CD8-positive, alpha-beta memory T cell (primary cell): ENCODE measurements at regions not wholly inside any gene's neighbourhood (a gene's known extent, or its start where the extent isn't known, plus 50 kb on each side); places are given as distances from the start of the nearest gene placed in this dataset.

Experiments
- CTCF ChIA-PET: fragments of 350-600 bp; sonication (Branson Sonifier 250); formaldehyde crosslinking; loops from one replicate; lab custom pipeline; 2021; ENCODE audit warnings: antibody characterized with exemption; lab: Charles Lee
- POLR2A ChIA-PET: fragments of 350-600 bp; sonication (Branson Sonifier 250); formaldehyde crosslinking; loops from one replicate; lab custom pipeline; 2021; ENCODE audit warnings: antibody characterized with exemption; lab: Charles Lee
- DNase-seq, 5 donors: peaks; one replicate each; pipeline versions ENCODE4 v3.0.0 to v3.0.0-alpha.2; 2020 to 2022; ENCODE audit warnings: mixed read lengths in 1 of 5
- H3K27ac ChIP-seq: one replicate; pipeline ENCODE4 v1.7.0; 2013; ENCODE audit warnings: low read depth, mild to moderate bottlenecking, low read length, moderate library complexity
- H3K27me3 ChIP-seq: 2 replicates; pipeline ENCODE4 v1.7.0; 2013; ENCODE audit warnings: low read length, mild to moderate bottlenecking; ENCODE audit not compliant: insufficient read depth, poor library complexity, severe bottlenecking
- H3K36me3 ChIP-seq: 2 replicates; pipeline ENCODE4 v1.7.0; 2013; ENCODE audit warnings: mild to moderate bottlenecking, low read length, moderate library complexity; ENCODE audit not compliant: insufficient read depth
- H3K4me1 ChIP-seq: 2 replicates; pipeline ENCODE4 v1.7.0; 2013; ENCODE audit warnings: mild to moderate bottlenecking, low read length, moderate library complexity; ENCODE audit not compliant: insufficient read depth
- H3K4me3 ChIP-seq: 2 replicates; pipeline ENCODE4 v1.7.0; 2013; ENCODE audit warnings: mild to moderate bottlenecking, low read length
- H3K9me3 ChIP-seq: 2 replicates; pipeline ENCODE4 v1.7.0; 2013; ENCODE audit warnings: mild to moderate bottlenecking, low read length
- H3K27ac Mint-ChIP-seq, 8 donors: one replicate each; pipeline ENCODE4 v1.8.0; 2020 to 2021; ENCODE audit warnings: mixed read lengths in 8 of 8, mild to moderate bottlenecking in 6 of 8, inconsistent platforms in 3 of 8, moderate library complexity in 3 of 8
- H3K27me3 Mint-ChIP-seq, 2 donors: one replicate each; pipeline ENCODE4 v1.8.0; 2020 to 2021; ENCODE audit warnings: mixed read lengths in 2 of 2, mild to moderate bottlenecking in 1 of 2, moderate library complexity in 1 of 2
- H3K36me3 Mint-ChIP-seq, 3 donors: one replicate each; pipeline ENCODE4 v1.8.0; 2020 to 2021; ENCODE audit warnings: mixed read lengths in 3 of 3, inconsistent platforms in 1 of 3, mild to moderate bottlenecking in 1 of 3
- H3K4me1 Mint-ChIP-seq, 3 donors: one replicate each; pipeline ENCODE4 v1.8.0; 2020 to 2021; ENCODE audit warnings: mixed read lengths in 3 of 3, inconsistent platforms in 1 of 3, mild to moderate bottlenecking in 1 of 3
- H3K4me3 Mint-ChIP-seq, 7 donors: one replicate each; pipeline ENCODE4 v1.8.0; 2020 to 2021; ENCODE audit warnings: mixed read lengths in 7 of 7, mild to moderate bottlenecking in 6 of 7, moderate library complexity in 4 of 7, inconsistent platforms in 2 of 7
- H3K9me3 Mint-ChIP-seq, 5 donors: one replicate each; pipeline ENCODE4 v1.8.0; 2020 to 2022; ENCODE audit warnings: mixed read lengths in 5 of 5, mild to moderate bottlenecking in 3 of 5, moderate library complexity in 2 of 5, inconsistent platforms in 1 of 5

GRCh38 chr10:36096576-36096975, 454.5 kb upstream of the FZD8 start:
- no peaks in the 10 kb centered on the region for H3K27me3 ChIP-seq
- no peaks in the 10 kb centered on the region for H3K9me3 ChIP-seq
- ChIA-PET POLR2A (no interaction called here), CTCF (interaction anchor here (1.0 kb wide), 1 partner anchor 14 kb away, joined by 3 read pairs; no protein-coding TSS in a partner anchor)
- H3K27ac Mint-ChIP-seq, result no peak overlapping the region
- peaks cover under 1 to 22% (median 4%) of the 10 kb centered on the region in 5 donors for H3K9me3 Mint-ChIP-seq
- no peaks in the 10 kb centered on the region for H3K36me3 ChIP-seq
- no peaks in the 10 kb centered on the region for H3K36me3 Mint-ChIP-seq
- H3K27ac ChIP-seq, result no peak overlapping the region
- H3K27me3 Mint-ChIP-seq, result no peaks in the 10 kb centered on the region
- no peaks in the 10 kb centered on the region for H3K4me1 ChIP-seq
- H3K4me3 Mint-ChIP-seq, result no peak overlapping the region
- H3K4me1 Mint-ChIP-seq, result no peaks in the 10 kb centered on the region
- H3K4me3 ChIP-seq, result no peak overlapping the region
- DNase-seq, result no peak

GRCh38 chr10:36094096-36094495, 452.0 kb upstream of the FZD8 start:
- no peaks in the 10 kb centered on the region for H3K9me3 ChIP-seq
- DNase-seq, result no peak
- H3K27me3 ChIP-seq, result no peaks in the 10 kb centered on the region
- H3K4me1 Mint-ChIP-seq, result no peaks in the 10 kb centered on the region
- ChIA-PET POLR2A (no interaction called here), CTCF (no interaction called here)
- no peak overlapping the region for H3K4me3 Mint-ChIP-seq
- peaks cover 0 to 15% (median 6%) of the 10 kb centered on the region in 5 donors for H3K9me3 Mint-ChIP-seq
- H3K27me3 Mint-ChIP-seq, result no peaks in the 10 kb centered on the region
- H3K27ac ChIP-seq, result no peak overlapping the region
- H3K27ac Mint-ChIP-seq, result no peak overlapping the region
- no peaks in the 10 kb centered on the region for H3K36me3 Mint-ChIP-seq
- H3K36me3 ChIP-seq, result no peaks in the 10 kb centered on the region
- no peak overlapping the region for H3K4me3 ChIP-seq
- no peaks in the 10 kb centered on the region for H3K4me1 ChIP-seq

- H3K4me3 Mint-ChIP-seq, result no peak overlapping the region
- Histone ChIP-seq H3K27me3 (no peaks in the 10 kb centered on the region), H3K36me3 (no peaks in the 10 kb centered on the region), H3K4me3 (no peak overlapping the region), H3K27ac (no peak overlapping the region), H3K4me1 (no peaks in the 10 kb centered on the region), H3K9me3 (no peaks in the 10 kb centered on the region)
- peaks cover 0 to 13% (median 6%) of the 10 kb centered on the region in 5 donors for H3K9me3 Mint-ChIP-seq
- ChIA-PET POLR2A (no interaction called here), CTCF (no interaction called here)
- H3K27ac Mint-ChIP-seq, result no peak overlapping the region
- no peaks in the 10 kb centered on the region for H3K36me3 Mint-ChIP-seq
- no peaks in the 10 kb centered on the region for H3K4me1 Mint-ChIP-seq
- DNase-seq, result no peak
- no peaks in the 10 kb centered on the region for H3K27me3 Mint-ChIP-seq
These were observed 450.0 kb upstream of the FZD8 start for GRCh38 chr10:36092116-36092515.

- no peak overlapping the region for H3K4me3 ChIP-seq
- H3K36me3 Mint-ChIP-seq, result no peaks in the 10 kb centered on the region
- no peaks in the 10 kb centered on the region for H3K27me3 Mint-ChIP-seq
- no peaks in the 10 kb centered on the region for H3K36me3 ChIP-seq
- CTCF ChIA-PET, result no interaction called here
- H3K4me1 ChIP-seq, result no peaks in the 10 kb centered on the region
- no peak overlapping the region for H3K27ac ChIP-seq
- H3K9me3 ChIP-seq, result no peaks in the 10 kb centered on the region
- no peaks in the 10 kb centered on the region for H3K27me3 ChIP-seq
- H3K4me1 Mint-ChIP-seq, result no peaks in the 10 kb centered on the region
- H3K9me3 Mint-ChIP-seq, result peaks cover 0 to 13% (median 6%) of the 10 kb centered on the region in 5 donors
- H3K4me3 Mint-ChIP-seq, result no peak overlapping the region
- H3K27ac Mint-ChIP-seq, result no peak overlapping the region
- POLR2A ChIA-PET, result no interaction called here
- no peak for DNase-seq
These were observed 448.9 kb upstream of the FZD8 start for GRCh38 chr10:36091007-36091406.

- no peaks in the 10 kb centered on the region for H3K4me1 Mint-ChIP-seq
- CTCF ChIA-PET, result no interaction called here
- POLR2A ChIA-PET, result no interaction called here
- Histone ChIP-seq H3K9me3 (no peaks in the 10 kb centered on the region), H3K27me3 (no peaks in the 10 kb centered on the region), H3K4me3 (no peak overlapping the region), H3K27ac (no peak overlapping the region), H3K36me3 (no peaks in the 10 kb centered on the region), H3K4me1 (no peaks in the 10 kb centered on the region)
- H3K4me3 Mint-ChIP-seq, result no peak overlapping the region
- H3K9me3 Mint-ChIP-seq, result peaks cover 0 to 13% (median 6%) of the 10 kb centered on the region in 5 donors
- no peaks in the 10 kb centered on the region for H3K36me3 Mint-ChIP-seq
- DNase-seq, result no peak
- no peak overlapping the region for H3K27ac Mint-ChIP-seq
- no peaks in the 10 kb centered on the region for H3K27me3 Mint-ChIP-seq
These were observed 447.8 kb upstream of the FZD8 start for GRCh38 chr10:36089790-36090440.

GRCh38 chr10:36087006-36088005, 445.2 kb upstream of the FZD8 start:
- H3K27me3 Mint-ChIP-seq, result no peaks in the 10 kb centered on the region
- no peaks in the 10 kb centered on the region for H3K4me1 Mint-ChIP-seq
- ChIA-PET POLR2A (no interaction called here), CTCF (no interaction called here)
- no peak overlapping the region for H3K4me3 Mint-ChIP-seq
- DNase-seq, result no peak
- Histone ChIP-seq H3K9me3 (no peaks in the 10 kb centered on the region), H3K27me3 (no peaks in the 10 kb centered on the region), H3K4me3 (no peak overlapping the region), H3K4me1 (no peaks in the 10 kb centered on the region), H3K27ac (no peak overlapping the region), H3K36me3 (no peaks in the 10 kb centered on the region)
- H3K36me3 Mint-ChIP-seq, result no peaks in the 10 kb centered on the region
- H3K27ac Mint-ChIP-seq, result no peak overlapping the region
- H3K9me3 Mint-ChIP-seq, result peaks cover 0 to 11% (median 2%) of the 10 kb centered on the region in 5 donors

- no peak overlapping the region for H3K27ac ChIP-seq
- no peaks in the 10 kb centered on the region for H3K4me1 Mint-ChIP-seq
- H3K27ac Mint-ChIP-seq, result no peak overlapping the region
- no peak overlapping the region for H3K4me3 ChIP-seq
- H3K4me1 ChIP-seq, result no peaks in the 10 kb centered on the region
- H3K27me3 Mint-ChIP-seq, result no peaks in the 10 kb centered on the region
- H3K36me3 Mint-ChIP-seq, result no peaks in the 10 kb centered on the region
- no peaks in the 10 kb centered on the region for H3K36me3 ChIP-seq
- ChIA-PET POLR2A (no interaction called here), CTCF (no interaction called here)
- no peak for DNase-seq
- H3K9me3 ChIP-seq, result no peaks in the 10 kb centered on the region
- peaks cover 4 to 7% (median 5%) of the 10 kb centered on the region in 5 donors for H3K9me3 Mint-ChIP-seq
- H3K4me3 Mint-ChIP-seq, result no peak overlapping the region
- H3K27me3 ChIP-seq, result no peaks in the 10 kb centered on the region
These were observed 433.1 kb upstream of the FZD8 start for GRCh38 chr10:36075196-36075595.

GRCh38 chr10:36073796-36074345, 431.8 kb upstream of the FZD8 start:
- CTCF ChIA-PET, result no interaction called here
- H3K27me3 Mint-ChIP-seq, result no peaks in the 10 kb centered on the region
- peaks cover 2 to 11% (median 5%) of the 10 kb centered on the region in 5 donors for H3K9me3 Mint-ChIP-seq

More at GRCh38 chr10:36073796-36074345, 431.8 kb upstream of the FZD8 start:
- Histone ChIP-seq H3K27ac (no peak overlapping the region), H3K27me3 (no peaks in the 10 kb centered on the region), H3K36me3 (no peaks in the 10 kb centered on the region), H3K9me3 (no peaks in the 10 kb centered on the region), H3K4me1 (no peaks in the 10 kb centered on the region), H3K4me3 (no peak overlapping the region)
- Mint-ChIP-seq H3K4me3 (peak overlapping the region in 1 of 7 donors; percentile 40), H3K4me1 (no peaks in the 10 kb centered on the region), H3K27ac (no peak overlapping the region), H3K36me3 (no peaks in the 10 kb centered on the region)
- POLR2A ChIA-PET, result no interaction called here
- no peak for DNase-seq
